Activated B cell treated with CpG ODN at 0.5 μM for 24 hours (primary cell): ENCODE measurements at regions not wholly inside any gene's neighbourhood (a gene's known extent, or its start where the extent isn't known, plus 50 kb on each side); places are given as distances from the start of the nearest gene placed in this dataset.

Source experiments
- ATAC-seq: fragments of 200-7000 bp; cut with Tn5 transposase; one replicate; pipeline ENCODE4 v1.10.0; 2021; ENCODE audit warnings: low read depth, mild to moderate bottlenecking, moderate library complexity
- CTCF ChIA-PET: fragments of 350-600 bp; sonication (Branson Sonifier 250); formaldehyde crosslinking; loops from one replicate; lab custom pipeline; 2021; ENCODE audit warnings: antibody characterized with exemption; lab: Charles Lee
- POLR2A ChIA-PET: fragments of 350-600 bp; sonication (Branson Sonifier 250); formaldehyde crosslinking; loops from one replicate; lab custom pipeline; 2021; ENCODE audit warnings: antibody characterized with exemption; lab: Charles Lee
- DNase-seq: peaks from one replicate; pipeline ENCODE4 v3.0.0; 2022
- H3K27ac Mint-ChIP-seq: one replicate; pipeline ENCODE4 v1.8.0; 2020; ENCODE audit warnings: mixed read lengths
- H3K27me3 Mint-ChIP-seq: one replicate; pipeline ENCODE4 v1.8.0; 2021; ENCODE audit warnings: mixed read lengths
- H3K36me3 Mint-ChIP-seq: one replicate; pipeline ENCODE4 v1.8.0; 2021; ENCODE audit warnings: low read depth, mixed read lengths
- H3K4me1 Mint-ChIP-seq: one replicate; pipeline ENCODE4 v1.8.0; 2021; ENCODE audit warnings: mixed read lengths
- H3K4me3 Mint-ChIP-seq: one replicate; pipeline ENCODE4 v1.8.0; 2020; ENCODE audit warnings: mild to moderate bottlenecking, mixed read lengths
- H3K9me3 Mint-ChIP-seq: one replicate; pipeline ENCODE4 v1.8.0; 2020; ENCODE audit warnings: mixed read lengths
- CTCF ChIP-seq: fragments of 200-600 bp; IDR thresholded peaks from one replicate; pipeline ENCODE4 v1.8.0; 2022; ENCODE audit warnings: antibody characterized with exemption, mild to moderate bottlenecking
- intact Hi-C: fragments of 100-400 bp; cut with micrococcal nuclease; formaldehyde crosslinking; loops from one replicate; pipeline ENCODE4 v1.15.1; 2024

GRCh38 chr2:128371648-128372345 lies 53.1 kb upstream of the HS6ST1 start:
- no peaks in the 10 kb centered on the region for H3K4me1 Mint-ChIP-seq
- TF ChIP-seq CTCF = no peak
- H3K4me3 Mint-ChIP-seq = no peak overlapping the region
- intact Hi-C loops = no loop called here
- ChIA-PET CTCF (no interaction called here), POLR2A (no interaction called here)
- no peak for DNase-seq
- no peaks in the 10 kb centered on the region for H3K27me3 Mint-ChIP-seq
- H3K36me3 Mint-ChIP-seq = no peaks in the 10 kb centered on the region
- no peak for ATAC-seq
- no peak overlapping the region for H3K27ac Mint-ChIP-seq
- no peaks in the 10 kb centered on the region for H3K9me3 Mint-ChIP-seq

- ATAC-seq = no peak
- no peak for TF ChIP-seq CTCF
- intact Hi-C loops = no loop called here
- Mint-ChIP-seq H3K4me1 (no peaks in the 10 kb centered on the region), H3K27ac (no peak overlapping the region), H3K4me3 (no peak overlapping the region), H3K9me3 (no peaks in the 10 kb centered on the region), H3K36me3 (no peaks in the 10 kb centered on the region), H3K27me3 (no peaks in the 10 kb centered on the region)
- ChIA-PET POLR2A (no interaction called here), CTCF (no interaction called here)
- no peak for DNase-seq
Observed at GRCh38 chr2:128372621-128373341, 54.1 kb upstream of the HS6ST1 start.

GRCh38 chr2:128373451-128374000 lies 54.9 kb upstream of the HS6ST1 start:
- H3K9me3 Mint-ChIP-seq = no peaks in the 10 kb centered on the region
- no peaks in the 10 kb centered on the region for H3K27me3 Mint-ChIP-seq
- H3K4me1 Mint-ChIP-seq = no peaks in the 10 kb centered on the region
- no peak for DNase-seq
- H3K36me3 Mint-ChIP-seq = no peaks in the 10 kb centered on the region
- intact Hi-C loops = no loop called here
- POLR2A ChIA-PET = no interaction called here
- CTCF ChIA-PET = no interaction called here
- H3K27ac Mint-ChIP-seq = no peak overlapping the region
- H3K4me3 Mint-ChIP-seq = no peak overlapping the region
- no peak for TF ChIP-seq CTCF
- ATAC-seq = no peak

- DNase-seq = no peak
- Mint-ChIP-seq H3K27ac (no peak overlapping the region), H3K9me3 (no peaks in the 10 kb centered on the region), H3K36me3 (no peaks in the 10 kb centered on the region), H3K4me1 (no peaks in the 10 kb centered on the region), H3K27me3 (no peaks in the 10 kb centered on the region), H3K4me3 (no peak overlapping the region)
- intact Hi-C loops = no loop called here
- no peak for ATAC-seq
- ChIA-PET POLR2A (no interaction called here), CTCF (no interaction called here)
- no peak for TF ChIP-seq CTCF
Observed at GRCh38 chr2:128374001-128374710, 55.5 kb upstream of the HS6ST1 start.
